Neuronal stem cell (in vitro differentiated cells): ENCODE measurements at regions not wholly inside any gene's neighbourhood (a gene's known extent, or its start where the extent isn't known, plus 50 kb on each side); places are given as distances from the start of the nearest gene placed in this dataset.

Experiments
- DNase-seq: peaks from one replicate; pipeline ENCODE4 v3.0.0-alpha.2; 2013; ENCODE audit warnings: low spot score
- H2AFZ ChIP-seq: one replicate; pipeline ENCODE4 v1.6.1; 2013; ENCODE audit warnings: mild to moderate bottlenecking, low read length, inconsistent platforms
- H2AK5ac ChIP-seq: 2 replicates; pipeline ENCODE4 v1.6.1; 2013; ENCODE audit warnings: low read depth, mild to moderate bottlenecking, inconsistent platforms, low read length, moderate library complexity, mixed read lengths
- H2BK120ac ChIP-seq: 2 replicates; pipeline ENCODE4 v1.6.1; 2013; ENCODE audit warnings: low read depth, mild to moderate bottlenecking, inconsistent platforms, low read length, moderate library complexity, mixed read lengths
- H2BK12ac ChIP-seq: one replicate; pipeline ENCODE4 v1.6.1; 2013; ENCODE audit warnings: low read length, inconsistent platforms
- H2BK15ac ChIP-seq: 2 replicates; pipeline ENCODE4 v1.6.1; 2013; ENCODE audit warnings: mild to moderate bottlenecking, low read length, inconsistent platforms, mixed read lengths
- H2BK5ac ChIP-seq: one replicate; pipeline ENCODE4 v1.6.1; 2013; ENCODE audit warnings: inconsistent platforms, mild to moderate bottlenecking, low read length, moderate library complexity
- H3K14ac ChIP-seq: one replicate; pipeline ENCODE4 v1.6.1; 2013; ENCODE audit warnings: low read length, inconsistent platforms
- H3K18ac ChIP-seq: 2 replicates; pipeline ENCODE4 v1.6.1; 2013; ENCODE audit warnings: low read length, inconsistent platforms
- H3K23ac ChIP-seq: 2 replicates; pipeline ENCODE4 v1.6.1; 2013; ENCODE audit warnings: low read depth, mild to moderate bottlenecking, mixed read lengths, low read length, inconsistent platforms; ENCODE audit not compliant: poor library complexity
- H3K27ac ChIP-seq: replicated peaks from 3 replicates; pipeline ENCODE4 v1.5.1; 2013; ENCODE audit warnings: low read length, inconsistent platforms
- H3K27me3 ChIP-seq, 3 experiments: 2 replicates each; pipeline ENCODE4 v1.6.1; 2013; ENCODE audit warnings: low read length in 3 of 3, mild to moderate bottlenecking in 2 of 3, inconsistent platforms in 1 of 3, low read depth in 1 of 3, mixed read lengths in 1 of 3, moderate library complexity in 1 of 3; ENCODE audit not compliant: control insufficient read depth in 3 of 3, insufficient read depth in 3 of 3
- H3K36me3 ChIP-seq, 2 donors: replicated peaks in 1 of 2; 2 replicates each; pipeline ENCODE4 v1.6.1; 2013; ENCODE audit warnings: low read length in 2 of 2; ENCODE audit not compliant: control insufficient read depth in 2 of 2, insufficient read depth in 2 of 2
- H3K4ac ChIP-seq: 2 replicates; pipeline ENCODE4 v1.6.1; 2013; ENCODE audit warnings: inconsistent platforms, mild to moderate bottlenecking, low read length, moderate library complexity
- H3K4me1 ChIP-seq, 2 donors: 1 replicate in 1 of 2; 2 replicates in 1 of 2; pipeline ENCODE4 v1.6.1; 2013; ENCODE audit warnings: low read length in 2 of 2, low read depth in 1 of 2; ENCODE audit not compliant: control insufficient read depth in 2 of 2, insufficient read depth in 1 of 2
- H3K4me2 ChIP-seq: one replicate; pipeline ENCODE4 v1.6.1; 2013; ENCODE audit warnings: mild to moderate bottlenecking, low read length, inconsistent platforms; ENCODE audit not compliant: insufficient read depth, poor library complexity, severe bottlenecking
- H3K4me3 ChIP-seq, 2 donors: 2 replicates each; pipeline ENCODE4 v1.5.1; 2013; ENCODE audit warnings: low read length in 2 of 2, mild to moderate bottlenecking in 2 of 2, inconsistent platforms in 1 of 2, moderate library complexity in 1 of 2
- H3K79me1 ChIP-seq: one replicate; pipeline ENCODE4 v1.6.1; 2013; ENCODE audit warnings: low read depth, mild to moderate bottlenecking, inconsistent platforms, low read length, moderate library complexity
- H3K9ac ChIP-seq: one replicate; pipeline ENCODE4 v1.6.1; 2013; ENCODE audit warnings: mild to moderate bottlenecking, low read depth, low read length, inconsistent platforms; ENCODE audit not compliant: poor library complexity
- H3K9me3 ChIP-seq, 2 donors: replicated peaks in 1 of 2; 2 replicates each; pipeline versions ENCODE3 to v1.6.1; 2013; ENCODE audit warnings: low read length in 2 of 2, mild to moderate bottlenecking in 2 of 2, inconsistent platforms in 1 of 2, low read depth in 1 of 2, mixed read lengths in 1 of 2, moderate library complexity in 1 of 2; ENCODE audit not compliant: control insufficient read depth in 2 of 2, insufficient read depth in 1 of 2
- H4K8ac ChIP-seq: one replicate; pipeline ENCODE4 v1.6.1; 2013; ENCODE audit warnings: low read depth, mild to moderate bottlenecking, inconsistent platforms, low read length, moderate library complexity
- H4K91ac ChIP-seq: one replicate; pipeline ENCODE4 v1.6.1; 2013; ENCODE audit warnings: low read length, low read depth, mild to moderate bottlenecking, inconsistent platforms; ENCODE audit not compliant: poor library complexity
- WGBS, 2 donors: extraction: QIAGEN DNeasy Blood & Tissue Kit; methylation state at CpG; one replicate each; pipeline ENCODE4 v1.1.7; 2013; ENCODE audit warnings: missing lambda C conversion rate in 2 of 2, mixed read lengths in 1 of 2; ENCODE audit not compliant: insufficient read length in 2 of 2, insufficient replicate concordance in 1 of 2; ENCODE audit errors: extremely low coverage in 2 of 2; 5-methylcytosine and 5-hydroxymethylcytosine counted together

- H3K79me1 ChIP-seq, result no peaks in the 10 kb centered on the region
- H3K4me1 ChIP-seq, result peaks cover 0 to 2% of the 10 kb centered on the region in 2 donors
- no peak overlapping the region for H2AK5ac ChIP-seq
- no peak overlapping the region for H3K9ac ChIP-seq
- H3K27me3 ChIP-seq, result peaks cover 0 to 6% (median 0%) of the 10 kb centered on the region in 3 experiments
- no peak overlapping the region for H3K27ac ChIP-seq
- no peak overlapping the region for H3K4me2 ChIP-seq
- no peak overlapping the region for H2BK5ac ChIP-seq
- no peak for DNase-seq
- no peaks in the 10 kb centered on the region for H3K36me3 ChIP-seq
- no peak overlapping the region for H3K4me3 ChIP-seq
- H4K91ac ChIP-seq, result no peak overlapping the region
- no peak overlapping the region for H2BK12ac ChIP-seq
- H2BK120ac ChIP-seq, result no peak overlapping the region
- H3K18ac ChIP-seq, result no peak overlapping the region
- no peak overlapping the region for H3K4ac ChIP-seq
- H2AFZ ChIP-seq, result no peak overlapping the region
- peaks cover 0 to 5% of the 10 kb centered on the region in 2 donors for H3K9me3 ChIP-seq
- no peak overlapping the region for H3K14ac ChIP-seq
- peak overlapping the region; percentile 8 for H3K23ac ChIP-seq
- WGBS, 2 donors, result no CpG with 5 or more reads among the region's 20 CpGs
- H2BK15ac ChIP-seq, result no peak overlapping the region
- H4K8ac ChIP-seq, result no peak overlapping the region
Measured at GRCh38 chr1:25106976-25107642, 125.2 kb downstream of the SYF2 start.

- Histone ChIP-seq H3K79me1 (no peaks in the 10 kb centered on the region), H2AK5ac (no peak overlapping the region), H3K4me3 (no peak overlapping the region), H4K8ac (no peak overlapping the region), H2BK12ac (no peak overlapping the region), H4K91ac (no peak overlapping the region), H3K4me2 (no peak overlapping the region), H2AFZ (no peak overlapping the region), H2BK5ac (no peak overlapping the region), H3K4me1 (peaks cover 0 to 2% of the 10 kb centered on the region in 2 donors), H3K36me3 (no peaks in the 10 kb centered on the region), H3K27ac (no peak overlapping the region), H3K9me3 (peaks cover 0 to 5% of the 10 kb centered on the region in 2 donors), H3K27me3 (peaks cover 0 to 3% (median 0%) of the 10 kb centered on the region in 3 experiments), H3K18ac (no peak overlapping the region), H3K23ac (no peak overlapping the region), H3K9ac (no peak overlapping the region), H2BK120ac (no peak overlapping the region), H2BK15ac (no peak overlapping the region), H3K4ac (no peak overlapping the region), H3K14ac (no peak overlapping the region)
- no peak for DNase-seq
- WGBS, 2 donors, result no CpG with 5 or more reads among the region's 5 CpGs
Measured at GRCh38 chr1:25106352-25106751, 126.0 kb downstream of the SYF2 start.

GRCh38 chr1:25105836-25106235 is 126.5 kb downstream of the SYF2 start:
- Histone ChIP-seq H3K23ac (no peak overlapping the region), H3K4ac (no peak overlapping the region), H3K4me2 (no peak overlapping the region), H3K18ac (no peak overlapping the region), H3K9me3 (peaks cover 0 to 5% of the 10 kb centered on the region in 2 donors), H3K36me3 (no peaks in the 10 kb centered on the region), H4K8ac (no peak overlapping the region), H2AK5ac (no peak overlapping the region), H3K4me3 (no peak overlapping the region), H4K91ac (no peak overlapping the region), H2BK15ac (no peak overlapping the region), H2AFZ (no peak overlapping the region), H2BK12ac (no peak overlapping the region), H3K27me3 (no peaks in the 10 kb centered on the region), H3K4me1 (peaks cover 0 to 2% of the 10 kb centered on the region in 2 donors), H3K9ac (no peak overlapping the region), H2BK120ac (no peak overlapping the region), H3K27ac (no peak overlapping the region), H3K14ac (no peak overlapping the region), H3K79me1 (no peaks in the 10 kb centered on the region), H2BK5ac (no peak overlapping the region)
- no peak for DNase-seq
- WGBS, 2 donors, result no CpG with 5 or more reads among the region's 4 CpGs

GRCh38 chr1:25104932-25105561 is 127.3 kb downstream of the SYF2 start:
- H3K27ac ChIP-seq, result no peak overlapping the region
- H2BK12ac ChIP-seq, result no peak overlapping the region

More at GRCh38 chr1:25104932-25105561, 127.3 kb downstream of the SYF2 start:
- Histone ChIP-seq H3K4ac (no peak overlapping the region), H3K27me3 (no peaks in the 10 kb centered on the region), H3K36me3 (no peaks in the 10 kb centered on the region), H3K23ac (no peak overlapping the region), H3K79me1 (no peaks in the 10 kb centered on the region), H3K9ac (no peak overlapping the region), H2BK120ac (no peak overlapping the region), H3K18ac (no peak overlapping the region), H3K4me2 (no peak overlapping the region), H2AK5ac (no peak overlapping the region), H4K91ac (no peak overlapping the region), H3K4me3 (no peak overlapping the region), H3K14ac (no peak overlapping the region), H3K9me3 (peaks cover 0 to 5% of the 10 kb centered on the region in 2 donors), H2AFZ (no peak overlapping the region), H2BK15ac (no peak overlapping the region), H3K4me1 (peaks cover 0 to 2% of the 10 kb centered on the region in 2 donors), H2BK5ac (no peak overlapping the region), H4K8ac (no peak overlapping the region)
- no peak for DNase-seq
- no CpG with 5 or more reads among the region's 1 CpG for WGBS, 2 donors
